Type B pancreatic cell (in vitro differentiated cells): ENCODE measurements at regions not wholly inside any gene's neighbourhood (a gene's known extent, or its start where the extent isn't known, plus 50 kb on each side); places are given as distances from the start of the nearest gene placed in this dataset.

Experiments
- DNase-seq: peaks from one replicate; pipeline ENCODE4 v3.0.0; 2021; ENCODE audit warnings: mixed read lengths; ENCODE audit not compliant: unreplicated experiment; ENCODE audit errors: extremely low spot score
- H3K27ac Mint-ChIP-seq: 2 replicates; pipeline ENCODE4 v1.8.0; 2021; ENCODE audit warnings: mild to moderate bottlenecking, mixed read lengths
- H3K27me3 Mint-ChIP-seq: 2 replicates; pipeline ENCODE4 v1.8.0; 2021; ENCODE audit warnings: mixed read lengths
- H3K36me3 Mint-ChIP-seq: 2 replicates; pipeline ENCODE4 v1.8.0; 2021; ENCODE audit warnings: mixed read lengths
- H3K4me1 Mint-ChIP-seq: one replicate; pipeline ENCODE4 v1.8.0; 2021; ENCODE audit warnings: mixed read lengths; ENCODE audit not compliant: unreplicated experiment
- H3K4me3 Mint-ChIP-seq: 2 replicates; pipeline ENCODE4 v1.8.0; 2021; ENCODE audit warnings: mild to moderate bottlenecking, mixed read lengths
- H3K9me3 Mint-ChIP-seq: 2 replicates; pipeline ENCODE4 v1.8.0; 2021; ENCODE audit warnings: mixed read lengths
- TF ChIP-seq, protein P1 (sequence below): fragments of 200-600 bp; sonication (generic); conservative IDR thresholded peaks from 2 replicates; pipeline ENCODE4 v1.5.0; 2021; ENCODE audit warnings: antibody characterized with exemption, mild to moderate bottlenecking

DNA sequence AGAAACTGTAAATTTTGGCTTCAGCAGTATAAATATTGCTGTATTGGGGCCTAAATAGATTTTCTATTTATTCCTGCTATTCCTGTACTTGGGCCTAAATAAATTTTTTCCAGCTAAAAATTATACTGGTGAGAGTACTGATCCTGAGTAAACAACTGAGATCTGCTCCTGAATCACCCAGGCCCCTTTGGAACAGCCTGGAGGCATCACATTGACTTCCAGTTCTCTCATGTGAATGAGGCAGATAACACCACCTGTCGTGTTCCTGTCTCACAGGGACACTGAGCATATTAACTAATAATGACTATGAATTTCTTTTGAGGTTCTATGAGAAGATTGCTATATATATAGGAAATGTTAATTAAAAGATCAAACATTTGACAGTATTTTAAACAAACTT, 119.5 kb upstream of the PLCXD3 start:
- Mint-ChIP-seq H3K9me3 (no peaks in the 10 kb centered on the region), H3K27ac (no peak overlapping the region), H3K27me3 (no peaks in the 10 kb centered on the region), H3K36me3 (no peaks in the 10 kb centered on the region), H3K4me1 (no peaks in the 10 kb centered on the region), H3K4me3 (no peak overlapping the region)
- TF ChIP-seq, protein P1, sequence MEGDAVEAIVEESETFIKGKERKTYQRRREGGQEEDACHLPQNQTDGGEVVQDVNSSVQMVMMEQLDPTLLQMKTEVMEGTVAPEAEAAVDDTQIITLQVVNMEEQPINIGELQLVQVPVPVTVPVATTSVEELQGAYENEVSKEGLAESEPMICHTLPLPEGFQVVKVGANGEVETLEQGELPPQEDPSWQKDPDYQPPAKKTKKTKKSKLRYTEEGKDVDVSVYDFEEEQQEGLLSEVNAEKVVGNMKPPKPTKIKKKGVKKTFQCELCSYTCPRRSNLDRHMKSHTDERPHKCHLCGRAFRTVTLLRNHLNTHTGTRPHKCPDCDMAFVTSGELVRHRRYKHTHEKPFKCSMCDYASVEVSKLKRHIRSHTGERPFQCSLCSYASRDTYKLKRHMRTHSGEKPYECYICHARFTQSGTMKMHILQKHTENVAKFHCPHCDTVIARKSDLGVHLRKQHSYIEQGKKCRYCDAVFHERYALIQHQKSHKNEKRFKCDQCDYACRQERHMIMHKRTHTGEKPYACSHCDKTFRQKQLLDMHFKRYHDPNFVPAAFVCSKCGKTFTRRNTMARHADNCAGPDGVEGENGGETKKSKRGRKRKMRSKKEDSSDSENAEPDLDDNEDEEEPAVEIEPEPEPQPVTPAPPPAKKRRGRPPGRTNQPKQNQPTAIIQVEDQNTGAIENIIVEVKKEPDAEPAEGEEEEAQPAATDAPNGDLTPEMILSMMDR, result no peak
- DNase-seq, result no peak

DNA sequence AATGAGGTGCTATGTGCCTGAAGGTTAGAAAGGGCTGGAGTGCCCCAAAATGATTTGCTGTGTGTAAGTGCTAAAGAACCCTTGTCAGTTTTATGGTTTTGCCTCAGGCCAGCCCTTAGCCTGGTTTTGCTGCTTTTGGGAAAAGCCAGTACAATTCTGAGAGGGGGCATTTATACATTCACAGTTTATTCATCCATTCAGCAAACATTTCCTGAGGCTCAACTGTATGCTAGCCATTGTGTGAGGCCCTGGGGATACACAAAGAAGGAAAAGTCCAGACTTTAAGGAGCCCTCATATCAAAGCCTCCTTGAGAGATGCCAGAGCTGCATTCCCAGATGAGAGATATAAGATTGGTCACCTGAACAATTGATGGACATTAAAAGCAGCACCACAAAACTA, 115.2 kb upstream of the PLCXD3 start:
- Mint-ChIP-seq H3K27me3 (no peaks in the 10 kb centered on the region), H3K27ac (no peak overlapping the region), H3K9me3 (no peaks in the 10 kb centered on the region), H3K36me3 (no peaks in the 10 kb centered on the region), H3K4me1 (no peaks in the 10 kb centered on the region), H3K4me3 (no peak overlapping the region)
- no peak for DNase-seq
- TF ChIP-seq, protein P1, result no peak

DNA sequence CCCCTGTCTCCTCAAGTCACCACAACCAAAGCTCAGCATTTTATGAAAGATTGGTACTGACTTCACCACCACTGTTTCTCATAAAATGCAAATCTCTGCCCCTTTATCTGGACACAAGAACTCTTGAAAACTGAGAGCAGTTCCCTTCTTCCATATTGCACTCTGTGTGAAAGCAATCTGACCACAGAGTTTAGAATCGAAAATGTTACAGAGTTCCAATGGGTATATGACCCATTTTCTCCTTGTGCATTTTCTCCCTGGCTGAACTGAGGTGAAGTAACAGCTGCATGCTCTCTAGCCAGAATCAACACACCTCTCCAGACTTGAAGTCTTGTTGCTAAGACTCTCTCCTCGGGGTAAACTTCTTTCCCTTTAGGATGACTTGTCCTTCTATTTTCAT, 111.0 kb upstream of the PLCXD3 start:
- no peak for DNase-seq
- no peaks in the 10 kb centered on the region for H3K27me3 Mint-ChIP-seq
- no peak overlapping the region for H3K27ac Mint-ChIP-seq
- no peak overlapping the region for H3K4me3 Mint-ChIP-seq
- peaks cover 5% of the 10 kb centered on the region for H3K4me1 Mint-ChIP-seq
- no peaks in the 10 kb centered on the region for H3K9me3 Mint-ChIP-seq
- no peaks in the 10 kb centered on the region for H3K36me3 Mint-ChIP-seq
- TF ChIP-seq, protein P1, result no peak

DNA sequence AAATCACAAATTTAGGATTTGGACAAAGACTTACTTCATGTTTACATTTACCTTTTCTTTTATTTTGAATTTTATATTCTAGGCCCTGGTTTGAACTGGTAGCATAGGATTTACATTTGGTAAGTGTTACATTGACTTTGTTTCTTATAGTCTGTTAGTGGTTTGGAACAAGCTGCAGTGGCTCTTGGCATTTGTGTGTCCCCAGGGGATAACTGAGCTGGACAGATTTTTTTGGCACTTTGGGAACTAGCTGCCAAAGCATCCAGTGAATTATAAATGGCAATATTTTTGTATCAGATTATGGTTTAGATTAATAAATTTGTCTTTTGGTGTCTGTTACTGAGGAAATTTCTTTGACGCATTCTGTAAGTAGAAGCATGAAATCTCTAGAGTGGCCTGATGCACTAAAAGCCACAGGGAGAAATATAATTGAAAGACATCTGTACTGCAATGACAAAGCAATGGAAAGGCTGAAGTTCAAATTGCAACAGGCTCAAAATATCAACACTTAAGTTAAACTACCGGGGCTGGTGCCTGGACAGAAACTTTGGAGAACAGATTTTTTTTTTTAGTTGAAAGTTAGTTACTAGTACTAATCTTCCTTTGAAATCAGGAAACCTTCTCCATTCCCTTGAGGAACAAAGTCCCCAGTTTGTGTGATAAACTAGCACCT, 107.6 kb upstream of the PLCXD3 start:
- DNase-seq, result no peak
- Mint-ChIP-seq H3K36me3 (no peaks in the 10 kb centered on the region), H3K4me1 (peaks cover 5% of the 10 kb centered on the region), H3K27me3 (no peaks in the 10 kb centered on the region), H3K27ac (no peak overlapping the region), H3K9me3 (no peaks in the 10 kb centered on the region), H3K4me3 (no peak overlapping the region)
- TF ChIP-seq, protein P1, result no peak

DNA sequence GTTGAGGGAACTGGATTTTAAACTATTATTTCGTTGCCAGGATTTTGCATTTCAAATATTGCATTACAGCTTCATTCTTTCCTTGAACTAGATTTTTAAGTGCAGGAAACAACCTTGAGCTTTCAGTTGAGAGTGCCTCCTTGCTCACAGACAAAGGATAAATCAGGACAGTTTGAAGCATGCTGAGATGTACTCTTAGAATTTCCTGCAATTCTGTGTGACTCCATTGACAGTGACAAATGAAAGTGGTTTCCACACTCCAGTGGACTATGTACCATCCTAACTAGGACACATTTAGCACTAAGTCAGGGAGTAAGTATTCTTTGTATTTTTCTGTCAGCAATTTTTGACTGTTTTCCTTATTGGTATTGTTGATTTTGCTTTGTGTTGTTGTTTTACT, 100.0 kb upstream of the PLCXD3 start:
- no peaks in the 10 kb centered on the region for H3K36me3 Mint-ChIP-seq
- no peak overlapping the region for H3K27ac Mint-ChIP-seq
- H3K9me3 Mint-ChIP-seq, result peaks cover 5% of the 10 kb centered on the region
- TF ChIP-seq, protein P1, result no peak
- no peak overlapping the region for H3K4me3 Mint-ChIP-seq
- no peaks in the 10 kb centered on the region for H3K27me3 Mint-ChIP-seq
- H3K4me1 Mint-ChIP-seq, result no peaks in the 10 kb centered on the region
- no peak for DNase-seq

DNA sequence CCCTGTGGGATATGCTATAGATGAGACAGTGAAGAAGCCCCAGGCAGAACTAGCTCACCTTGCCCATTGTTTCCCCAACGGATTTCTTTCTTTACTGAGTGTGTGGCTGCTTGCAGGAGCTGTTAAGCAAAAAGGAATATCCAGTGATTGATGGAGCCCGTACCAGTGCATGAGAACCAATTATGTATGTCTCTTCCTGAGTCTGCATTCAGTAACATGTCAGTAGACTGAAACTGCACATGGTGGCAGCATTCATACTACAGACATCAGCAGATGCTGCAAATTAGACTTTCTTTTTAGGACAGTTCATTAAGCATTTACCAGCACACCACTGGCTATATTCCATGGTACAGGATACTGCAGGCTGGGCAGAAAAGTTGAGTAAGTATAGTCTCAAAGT, 90.3 kb upstream of the PLCXD3 start:
- TF ChIP-seq, protein P1, result no peak
- DNase-seq, result no peak
- no peak overlapping the region for H3K4me3 Mint-ChIP-seq
- no peaks in the 10 kb centered on the region for H3K9me3 Mint-ChIP-seq
- H3K4me1 Mint-ChIP-seq, result no peaks in the 10 kb centered on the region
- H3K36me3 Mint-ChIP-seq, result no peaks in the 10 kb centered on the region
- no peaks in the 10 kb centered on the region for H3K27me3 Mint-ChIP-seq
- no peak overlapping the region for H3K27ac Mint-ChIP-seq
